Transverse colon (tissue), 4 donors: ENCODE measurements at regions not wholly inside any gene's neighbourhood (a gene's known extent, or its start where the extent isn't known, plus 50 kb on each side); places are given as distances from the start of the nearest gene placed in this dataset.

Source experiments
- DNase-seq: peaks from one replicate; pipeline ENCODE4 v3.0.0-alpha.2; 2019
- H3K27ac ChIP-seq, 4 donors: fragments of 200-600 bp; sonication (generic); 2 replicates each; pipeline ENCODE4 v1.5.1; 2016 to 2018; ENCODE audit warnings: inconsistent platforms in 4 of 4
- H3K27me3 ChIP-seq: fragments of 200-600 bp; sonication (generic); 2 replicates; pipeline ENCODE4 v1.5.1; 2017; ENCODE audit warnings: inconsistent platforms
- H3K36me3 ChIP-seq, 4 donors: fragments of 200-600 bp; sonication (generic); 2 replicates each; pipeline ENCODE4 v1.5.1; 2017 to 2019; ENCODE audit warnings: inconsistent platforms in 4 of 4
- H3K4me1 ChIP-seq, 4 donors: fragments of 200-600 bp; sonication (generic); 2 replicates each; pipeline ENCODE4 v1.5.1; 2017 to 2020; ENCODE audit warnings: inconsistent platforms in 4 of 4
- H3K4me3 ChIP-seq, 4 donors: fragments of 200-600 bp; sonication (generic); 1 replicate in 1 of 4; 2 replicates in 3 of 4; pipeline versions ENCODE4 v1.5.1 to v1.6.1; 2017 to 2019; ENCODE audit warnings: inconsistent platforms in 4 of 4
- H3K9me3 ChIP-seq, 2 donors: fragments of 200-600 bp; sonication (generic); 2 replicates each; pipeline ENCODE4 v1.5.1; 2017 to 2019; ENCODE audit warnings: inconsistent platforms in 2 of 2
- EP300 ChIP-seq: sonication (generic); formaldehyde crosslinking; IDR thresholded peaks from one replicate; pipeline ENCODE4 v1.6.1; 2017; ENCODE audit warnings: antibody characterized with exemption, low read depth
- POLR2A ChIP-seq: fragments of 450-650 bp; IDR thresholded peaks from one replicate; pipeline ENCODE4 v1.6.1; 2016; ENCODE audit warnings: antibody characterized with exemption, mild to moderate bottlenecking, moderate library complexity
- POLR2AphosphoS5 ChIP-seq, 3 donors: sonication (generic); formaldehyde crosslinking; IDR thresholded peaks; one replicate each; pipeline ENCODE4 v1.6.1; 2016; ENCODE audit warnings: antibody characterized with exemption in 3 of 3
- WGBS, 2 donors: methylation state at CpG; one replicate each; pipeline ENCODE4 v1.1.5; 2018; ENCODE audit warnings: low coverage in 1 of 2; 5-methylcytosine and 5-hydroxymethylcytosine counted together
- in situ Hi-C, 4 donors: fragments of 200-750 bp; cut with MboI; loops; one replicate each; pipeline versions ENCODE4 v1.15.0 to v1.15.1; 2017; ENCODE audit warnings: low sequenced_read_pairs in 3 of 4, low pct_ligation_motif_present in 1 of 4, low pct_unique_long_range_greater_than_20kb in 1 of 4
- intact Hi-C: fragments of 100-400 bp; cut with DNase I; formaldehyde crosslinking; loops from one replicate; pipeline ENCODE4 v1.15.1; 2023; ENCODE audit warnings: low total_unique reads
- TF ChIP-seq, protein P1 (sequence below), 5 experiments: fragments of 200-600 bp in 3 of 5; fragments of 450-650 bp in 2 of 5; sonication (generic) in 3 of 5; IDR thresholded peaks; 1 replicate in 2 of 5; 2 replicates in 3 of 5; pipeline ENCODE4 v1.5.1; 2016 to 2017; ENCODE audit warnings: antibody characterized with exemption in 5 of 5, inconsistent platforms in 3 of 5, mild to moderate bottlenecking in 2 of 5, moderate library complexity in 1 of 5

DNA sequence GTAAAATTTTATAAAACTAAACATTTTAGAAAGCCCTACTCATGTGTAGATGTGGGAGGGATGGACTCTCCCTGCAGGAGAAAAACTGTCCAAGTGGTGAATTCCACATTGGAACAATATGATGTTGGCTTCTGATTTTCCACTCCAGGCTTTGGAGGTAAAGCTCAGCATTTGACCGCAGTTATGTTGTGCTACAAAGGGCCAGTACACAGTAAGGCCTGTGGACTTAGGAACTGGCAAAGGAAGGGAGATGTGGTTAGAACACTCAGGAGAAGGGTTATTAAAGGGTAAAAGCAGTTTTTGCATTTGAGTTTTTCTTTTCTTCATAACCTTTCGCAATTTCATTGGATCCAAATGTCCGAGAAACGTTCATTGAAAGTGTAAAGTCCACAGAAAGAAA lies 150.3 kb upstream of the SASH1 start:
- no peaks in the 10 kb centered on the region for H3K9me3 ChIP-seq
- peaks cover 0 to 24% (median 15%) of the 10 kb centered on the region in 4 donors for H3K4me1 ChIP-seq
- no peak for DNase-seq
- WGBS, 2 donors, result 77 to 87% methylated on average over 4 of the region's 4 CpGs
- peak in 1 of 3 donors; percentile 5 for TF ChIP-seq POLR2AphosphoS5 (IDR thresholded peaks at IDR 0.05)
- no peak for TF ChIP-seq POLR2A
- TF ChIP-seq EP300, result no peak
- TF ChIP-seq, protein P1, sequence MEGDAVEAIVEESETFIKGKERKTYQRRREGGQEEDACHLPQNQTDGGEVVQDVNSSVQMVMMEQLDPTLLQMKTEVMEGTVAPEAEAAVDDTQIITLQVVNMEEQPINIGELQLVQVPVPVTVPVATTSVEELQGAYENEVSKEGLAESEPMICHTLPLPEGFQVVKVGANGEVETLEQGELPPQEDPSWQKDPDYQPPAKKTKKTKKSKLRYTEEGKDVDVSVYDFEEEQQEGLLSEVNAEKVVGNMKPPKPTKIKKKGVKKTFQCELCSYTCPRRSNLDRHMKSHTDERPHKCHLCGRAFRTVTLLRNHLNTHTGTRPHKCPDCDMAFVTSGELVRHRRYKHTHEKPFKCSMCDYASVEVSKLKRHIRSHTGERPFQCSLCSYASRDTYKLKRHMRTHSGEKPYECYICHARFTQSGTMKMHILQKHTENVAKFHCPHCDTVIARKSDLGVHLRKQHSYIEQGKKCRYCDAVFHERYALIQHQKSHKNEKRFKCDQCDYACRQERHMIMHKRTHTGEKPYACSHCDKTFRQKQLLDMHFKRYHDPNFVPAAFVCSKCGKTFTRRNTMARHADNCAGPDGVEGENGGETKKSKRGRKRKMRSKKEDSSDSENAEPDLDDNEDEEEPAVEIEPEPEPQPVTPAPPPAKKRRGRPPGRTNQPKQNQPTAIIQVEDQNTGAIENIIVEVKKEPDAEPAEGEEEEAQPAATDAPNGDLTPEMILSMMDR (IDR thresholded peaks at IDR 0.05), result no peak
- H3K27me3 ChIP-seq, result no peaks in the 10 kb centered on the region
- H3K4me3 ChIP-seq, result no peak overlapping the region
- intact Hi-C loops (no loop called here), in situ Hi-C loops (loop anchor here in 1 of 4 donors (25.0 kb wide), 1 partner anchor 270 kb away; no protein-coding TSS in a partner anchor)
- peak overlapping the region; percentile 53 to 69 (median 60) for H3K27ac ChIP-seq
- no peaks in the 10 kb centered on the region for H3K36me3 ChIP-seq

DNA sequence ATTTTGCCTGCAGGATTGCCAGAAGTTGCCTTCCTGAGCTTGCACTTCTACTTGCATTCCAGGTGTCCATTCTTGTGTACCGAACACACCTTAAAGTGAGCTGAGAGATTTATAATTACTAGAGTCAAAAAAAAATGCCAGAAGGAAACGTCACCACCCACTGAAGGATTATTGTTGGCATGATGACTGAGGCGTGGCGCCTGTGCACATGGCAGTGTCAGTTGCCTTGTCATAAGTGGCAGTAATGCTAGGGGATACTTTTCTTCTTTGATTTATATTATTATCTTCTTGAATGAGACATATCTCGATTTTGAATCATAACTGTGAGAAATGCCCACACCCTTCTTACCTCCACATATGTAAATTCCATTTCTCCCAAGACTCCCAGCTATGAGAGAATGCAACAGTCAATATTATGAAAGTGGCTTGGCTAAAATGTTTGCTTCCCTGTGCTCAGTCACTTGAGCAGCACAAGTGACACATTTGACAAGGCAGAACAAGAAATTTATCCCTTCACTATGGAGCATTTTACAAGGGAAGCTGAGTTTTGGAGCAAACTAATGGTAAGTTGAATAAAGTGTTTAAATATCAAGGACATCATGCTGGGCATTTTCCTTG lies 149.5 kb upstream of the SASH1 start:
- H3K27ac ChIP-seq, result peak overlapping the region; percentile 53 to 60 (median 58)
- peak; percentile 73 for DNase-seq
- no peaks in the 10 kb centered on the region for H3K9me3 ChIP-seq
- H3K36me3 ChIP-seq, result no peaks in the 10 kb centered on the region
- no peak overlapping the region for H3K4me3 ChIP-seq
- in situ Hi-C loops, result loop anchor here in 1 of 4 donors (25.0 kb wide), 1 partner anchor 269 kb away; no protein-coding TSS in a partner anchor
- H3K4me1 ChIP-seq, result peaks cover 0 to 24% (median 15%) of the 10 kb centered on the region in 4 donors
- TF ChIP-seq, protein P1 (IDR thresholded peaks at IDR 0.05), result no peak
- TF ChIP-seq POLR2AphosphoS5 (IDR thresholded peaks at IDR 0.05) (no peak), POLR2A (no peak), EP300 (no peak)
- intact Hi-C loops, result no loop called here
- WGBS, 2 donors, result 44 to 51% methylated on average over 5 of the region's 5 CpGs
- no peaks in the 10 kb centered on the region for H3K27me3 ChIP-seq

DNA sequence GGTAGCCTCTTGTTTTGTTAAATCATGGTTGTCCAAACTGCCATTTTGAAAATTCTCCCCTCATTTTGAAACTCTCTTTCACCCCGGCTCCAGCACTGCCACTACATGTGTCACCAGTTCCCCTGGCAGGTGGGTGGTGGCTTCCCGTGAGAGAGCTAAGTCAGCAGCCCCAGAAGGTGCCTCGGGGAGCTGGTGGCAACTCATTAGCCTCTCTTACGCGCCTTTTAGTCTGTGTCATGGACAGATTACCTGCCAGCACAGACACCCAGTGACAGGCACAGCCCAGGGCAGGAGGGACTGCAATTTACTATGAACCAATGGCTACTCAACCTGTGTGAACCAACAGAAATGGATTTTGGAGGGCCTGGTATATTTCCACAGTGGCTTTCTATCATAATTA lies 147.1 kb upstream of the SASH1 start:
- H3K4me1 ChIP-seq, result peaks cover 0 to 24% (median 17%) of the 10 kb centered on the region in 4 donors
- H3K9me3 ChIP-seq, result no peaks in the 10 kb centered on the region
- intact Hi-C loops, result no loop called here
- no peaks in the 10 kb centered on the region for H3K36me3 ChIP-seq
- no peak overlapping the region for H3K4me3 ChIP-seq
- H3K27ac ChIP-seq, result no peak overlapping the region
- TF ChIP-seq, protein P1 (IDR thresholded peaks at IDR 0.05), result no peak
- TF ChIP-seq POLR2AphosphoS5 (IDR thresholded peaks at IDR 0.05) (no peak), POLR2A (no peak), EP300 (no peak)
- no peak for DNase-seq
- H3K27me3 ChIP-seq, result no peaks in the 10 kb centered on the region
- 83% methylated on average over 1 to 5 of the region's 5 CpGs for WGBS, 2 donors
- in situ Hi-C loops, result loop anchor here in 1 of 4 donors (25.0 kb wide), 1 partner anchor 267 kb away; no protein-coding TSS in a partner anchor

DNA sequence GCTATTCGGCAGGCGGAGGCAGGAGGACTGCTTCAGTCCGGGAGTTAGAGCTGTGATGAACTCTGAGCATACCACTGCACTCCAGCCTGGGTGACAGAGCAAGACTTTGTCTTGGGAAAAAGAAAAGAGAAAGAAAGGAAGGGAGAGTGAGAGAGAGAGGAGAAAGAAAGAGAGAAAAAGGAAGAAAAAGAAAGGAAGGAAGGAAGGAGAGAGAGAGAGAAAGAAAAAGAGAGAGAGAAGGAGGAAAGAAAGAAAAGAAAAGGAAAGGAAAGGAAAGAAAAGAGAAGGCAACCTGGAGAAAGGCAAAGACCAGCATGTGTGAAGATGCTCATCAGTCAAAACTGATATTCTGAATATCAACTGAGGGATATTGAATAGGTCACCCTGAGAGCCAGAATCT lies 143.1 kb upstream of the SASH1 start:
- intact Hi-C loops (no loop called here), in situ Hi-C loops (loop anchor here in 1 of 4 donors (25.0 kb wide), 1 partner anchor 263 kb away; no protein-coding TSS in a partner anchor)
- H3K9me3 ChIP-seq, result no peaks in the 10 kb centered on the region
- WGBS, 2 donors, result 62 to 69% methylated on average over 2 to 3 of the region's 3 CpGs
- TF ChIP-seq POLR2A (no peak), POLR2AphosphoS5 (IDR thresholded peaks at IDR 0.05) (no peak), EP300 (no peak)
- TF ChIP-seq, protein P1 (IDR thresholded peaks at IDR 0.05), result no peak
- H3K27ac ChIP-seq, result no peak overlapping the region
- no peaks in the 10 kb centered on the region for H3K36me3 ChIP-seq
- DNase-seq, result no peak
- no peak overlapping the region for H3K4me3 ChIP-seq
- H3K4me1 ChIP-seq, result peaks cover 0 to 7% (median 0%) of the 10 kb centered on the region in 4 donors
- H3K27me3 ChIP-seq, result no peaks in the 10 kb centered on the region
